Dendritic cell treated with granulocyte-macrophage colony-stimulating factor and Interleukin-4, amounts not matched to agents 40 ng/mL and 50 ng/mL, for 4 days (primary cell): ENCODE measurements at regions not wholly inside any gene's neighbourhood (a gene's known extent, or its start where the extent isn't known, plus 50 kb on each side); places are given as distances from the start of the nearest gene placed in this dataset.

ENCODE experiments used
- H3K27ac Mint-ChIP-seq: one replicate; pipeline ENCODE4 v1.8.0; 2022; ENCODE audit warnings: mild to moderate bottlenecking, mixed read lengths
- H3K27me3 Mint-ChIP-seq: one replicate; pipeline ENCODE4 v1.8.0; 2022; ENCODE audit warnings: mild to moderate bottlenecking, mixed read lengths
- H3K36me3 Mint-ChIP-seq: one replicate; pipeline ENCODE4 v1.8.0; 2022; ENCODE audit warnings: low read depth, mixed read lengths
- H3K4me1 Mint-ChIP-seq: one replicate; pipeline ENCODE4 v1.8.0; 2022; ENCODE audit warnings: low read depth, mixed read lengths
- H3K4me3 Mint-ChIP-seq: one replicate; pipeline ENCODE4 v1.8.0; 2022; ENCODE audit warnings: mild to moderate bottlenecking, moderate library complexity, mixed read lengths
- H3K9me3 Mint-ChIP-seq: one replicate; pipeline ENCODE4 v1.8.0; 2022; ENCODE audit warnings: mixed read lengths
- intact Hi-C: fragments of 100-400 bp; cut with micrococcal nuclease; formaldehyde crosslinking; loops from one replicate; pipeline ENCODE4 v1.15.0; 2022

DNA sequence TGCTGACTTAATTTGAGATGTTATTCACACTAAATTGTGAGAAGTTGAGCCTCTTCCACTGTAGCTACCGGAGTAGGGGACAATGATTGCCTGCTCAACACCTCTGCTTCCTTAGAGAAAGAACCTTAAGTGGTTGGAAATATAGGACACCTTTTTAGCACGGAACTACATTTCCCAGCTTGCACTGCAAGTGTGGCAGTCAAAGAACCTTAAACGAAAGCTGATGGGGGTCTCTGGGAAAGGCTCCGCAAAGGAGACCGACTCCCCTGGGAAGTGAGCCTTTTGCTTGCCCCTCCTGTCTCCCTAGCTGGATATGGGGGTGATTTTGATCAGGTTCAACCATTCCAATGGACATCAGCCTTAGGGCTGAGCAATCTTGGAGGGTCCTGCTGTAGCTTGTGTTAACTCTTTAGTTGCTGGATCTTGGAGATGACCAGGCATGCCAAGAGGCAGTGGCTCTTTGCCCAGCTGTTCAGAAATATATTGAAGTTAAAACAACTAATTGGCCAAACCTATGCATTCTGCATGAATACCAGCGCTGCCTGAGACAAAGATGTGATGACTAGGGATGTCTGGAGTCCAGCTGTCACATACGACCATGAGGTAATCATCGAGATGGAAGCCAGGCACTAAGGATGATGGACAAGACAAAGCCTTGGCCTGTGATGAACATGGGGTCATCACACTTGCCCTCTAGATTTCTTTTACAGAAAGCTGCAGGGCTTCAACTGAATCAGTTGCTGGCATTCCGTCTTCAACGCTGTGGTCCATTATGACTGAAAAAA is 286.5 kb downstream of the FOXO1 start:
- peaks cover 23% of the 10 kb centered on the region for H3K4me1 Mint-ChIP-seq
- H3K27me3 Mint-ChIP-seq, result peaks cover 20% of the 10 kb centered on the region
- no peak overlapping the region for H3K4me3 Mint-ChIP-seq
- H3K27ac Mint-ChIP-seq, result no peak overlapping the region
- no peaks in the 10 kb centered on the region for H3K36me3 Mint-ChIP-seq
- no peaks in the 10 kb centered on the region for H3K9me3 Mint-ChIP-seq
- intact Hi-C loops, result no loop called here

DNA sequence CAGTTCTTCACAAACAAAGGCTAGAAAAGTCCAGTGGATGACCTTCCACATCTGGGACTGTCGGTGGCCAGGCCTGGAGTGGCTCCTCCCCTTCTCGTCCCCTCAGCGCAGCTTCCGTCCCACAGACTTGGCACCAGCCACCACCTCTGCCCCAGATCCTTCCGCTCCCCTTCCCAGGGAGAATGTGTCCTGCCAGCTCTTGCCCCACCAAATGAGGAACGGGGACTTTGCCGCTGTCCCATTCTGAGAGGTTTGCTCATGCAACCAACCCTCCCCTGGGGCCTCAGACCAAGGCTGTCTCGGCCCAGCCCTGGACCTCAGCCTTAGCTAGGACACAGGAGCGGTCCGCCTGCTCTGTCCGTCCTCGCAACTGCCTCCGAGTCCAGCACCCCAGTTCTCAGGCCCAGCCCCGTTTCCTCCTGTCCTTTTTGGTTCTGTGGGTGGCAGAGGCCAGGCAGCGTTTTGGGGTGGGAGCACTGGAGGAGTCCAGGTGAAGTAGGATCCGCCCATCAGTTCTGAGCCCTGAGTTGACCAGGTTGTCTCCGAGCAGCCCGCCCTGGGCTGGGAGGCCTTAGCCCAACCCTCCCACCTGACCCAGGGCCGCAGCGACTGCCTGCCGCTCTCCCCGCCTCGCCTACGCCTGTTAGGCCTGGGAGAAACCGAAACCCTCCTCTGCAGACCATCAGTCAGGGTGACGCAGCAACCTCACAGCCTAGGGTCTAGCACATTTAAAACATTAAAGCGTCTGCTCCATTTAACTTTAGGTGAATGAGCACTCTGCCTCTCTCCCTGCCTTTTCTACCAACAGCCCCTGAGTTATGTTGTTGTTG is 284.3 kb downstream of the FOXO1 start:
- Mint-ChIP-seq H3K9me3 (no peaks in the 10 kb centered on the region), H3K4me1 (peaks cover 22% of the 10 kb centered on the region), H3K36me3 (no peaks in the 10 kb centered on the region), H3K4me3 (no peak overlapping the region), H3K27me3 (peaks cover 9% of the 10 kb centered on the region), H3K27ac (no peak overlapping the region)
- intact Hi-C loops, result no loop called here

DNA sequence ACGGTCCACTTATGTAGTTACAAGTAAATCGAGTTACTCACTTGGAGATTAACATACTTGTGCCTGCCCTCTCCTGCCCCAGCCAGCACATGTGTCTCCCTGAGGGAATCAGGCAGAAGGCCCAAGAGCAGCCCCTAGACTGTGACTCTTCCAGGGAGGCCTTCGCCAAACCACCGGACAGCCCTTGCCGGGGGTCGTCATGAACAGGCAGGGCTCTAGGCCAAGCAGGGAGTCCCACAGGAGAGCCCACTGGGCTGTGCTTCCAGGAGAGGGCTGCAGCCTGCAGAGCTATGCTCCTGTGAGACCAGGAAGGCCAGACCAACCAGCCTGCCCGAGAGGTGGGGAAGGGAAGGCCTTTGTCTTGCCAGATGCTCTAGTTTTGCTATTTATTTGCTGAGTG is 283.3 kb downstream of the FOXO1 start:
- Mint-ChIP-seq H3K36me3 (no peaks in the 10 kb centered on the region), H3K4me3 (no peak overlapping the region), H3K9me3 (peaks cover 8% of the 10 kb centered on the region), H3K27ac (no peak overlapping the region), H3K4me1 (peaks cover 22% of the 10 kb centered on the region), H3K27me3 (peaks cover 4% of the 10 kb centered on the region)
- intact Hi-C loops, result no loop called here

DNA sequence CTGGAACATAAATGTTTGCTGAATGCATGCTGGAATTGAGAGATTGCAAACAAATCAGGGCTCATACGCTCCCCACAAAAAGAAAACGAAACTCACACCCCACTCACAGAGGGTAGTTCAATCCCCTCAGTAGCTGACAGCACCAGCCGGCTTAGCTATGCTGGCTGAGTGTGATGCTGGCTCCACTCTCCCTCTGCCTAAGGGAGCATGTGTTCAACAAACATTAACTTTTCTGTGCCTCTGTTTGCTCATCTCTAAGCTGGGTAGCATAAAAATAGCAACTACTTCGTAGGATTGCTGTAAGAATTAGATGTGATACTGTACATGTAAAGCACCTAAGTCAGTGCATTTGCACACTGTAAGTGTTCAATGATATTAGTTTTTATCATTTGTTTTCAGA is 282.6 kb downstream of the FOXO1 start:
- H3K27me3 Mint-ChIP-seq, result peaks cover 8% of the 10 kb centered on the region
- H3K9me3 Mint-ChIP-seq, result peaks cover 8% of the 10 kb centered on the region

GRCh38 chr13:40384976-40385857 is 281.2 kb downstream of the FOXO1 start:
- Mint-ChIP-seq H3K4me1 (peaks cover 26% of the 10 kb centered on the region), H3K4me3 (no peak overlapping the region), H3K9me3 (peaks cover 8% of the 10 kb centered on the region), H3K36me3 (no peaks in the 10 kb centered on the region), H3K27me3 (peaks cover 15% of the 10 kb centered on the region), H3K27ac (no peak overlapping the region)
- intact Hi-C loops, result no loop called here

More for the DNA sequence above, 282.6 kb downstream of the FOXO1 start:
- intact Hi-C loops, result no loop called here
- Mint-ChIP-seq H3K4me1 (peaks cover 28% of the 10 kb centered on the region), H3K27ac (no peak overlapping the region), H3K36me3 (no peaks in the 10 kb centered on the region), H3K4me3 (no peak overlapping the region)

DNA sequence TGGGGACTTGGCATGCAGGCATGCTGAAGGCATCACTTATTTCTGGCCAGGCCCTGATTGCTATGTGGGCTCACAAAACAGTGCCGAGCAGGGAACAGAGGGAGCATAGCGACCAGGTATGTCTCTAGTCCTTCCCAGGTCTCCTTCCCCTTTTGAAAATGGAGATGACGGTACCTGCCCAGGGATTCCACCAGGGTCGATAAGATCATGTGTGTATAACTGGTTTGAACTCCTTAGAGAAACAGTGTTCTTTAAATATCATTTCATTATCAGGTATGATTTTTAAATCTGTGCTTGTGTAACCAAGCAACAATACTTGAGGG is 280.6 kb downstream of the FOXO1 start:
- intact Hi-C loops, result no loop called here
- Mint-ChIP-seq H3K36me3 (no peaks in the 10 kb centered on the region), H3K27ac (no peak overlapping the region), H3K9me3 (peaks cover 8% of the 10 kb centered on the region), H3K4me1 (peaks cover 26% of the 10 kb centered on the region), H3K27me3 (peaks cover 15% of the 10 kb centered on the region), H3K4me3 (no peak overlapping the region)

DNA sequence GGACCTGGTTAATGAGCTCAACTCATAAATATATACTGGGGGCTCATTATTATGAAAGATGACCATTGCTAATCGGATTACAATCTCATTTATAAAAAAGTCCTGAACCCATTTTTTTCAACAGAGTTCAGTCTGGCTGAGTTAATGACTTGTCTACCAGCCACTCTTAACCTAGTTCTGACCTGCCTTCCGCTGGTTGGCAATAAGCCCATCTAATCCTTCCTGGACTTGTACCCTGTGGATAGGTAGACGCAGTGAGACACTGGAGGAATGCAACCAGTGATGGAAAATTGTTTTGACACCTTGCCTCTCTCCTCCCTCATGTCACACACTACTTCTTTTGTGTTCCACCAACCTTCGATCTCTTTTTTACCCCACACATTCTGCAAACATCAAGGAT is 279.9 kb downstream of the FOXO1 start:
- no peak overlapping the region for H3K27ac Mint-ChIP-seq
- peaks cover 26% of the 10 kb centered on the region for H3K4me1 Mint-ChIP-seq
- H3K36me3 Mint-ChIP-seq, result no peaks in the 10 kb centered on the region
- H3K27me3 Mint-ChIP-seq, result peaks cover 15% of the 10 kb centered on the region
- peaks cover 8% of the 10 kb centered on the region for H3K9me3 Mint-ChIP-seq
- no peak overlapping the region for H3K4me3 Mint-ChIP-seq
- intact Hi-C loops, result no loop called here

DNA sequence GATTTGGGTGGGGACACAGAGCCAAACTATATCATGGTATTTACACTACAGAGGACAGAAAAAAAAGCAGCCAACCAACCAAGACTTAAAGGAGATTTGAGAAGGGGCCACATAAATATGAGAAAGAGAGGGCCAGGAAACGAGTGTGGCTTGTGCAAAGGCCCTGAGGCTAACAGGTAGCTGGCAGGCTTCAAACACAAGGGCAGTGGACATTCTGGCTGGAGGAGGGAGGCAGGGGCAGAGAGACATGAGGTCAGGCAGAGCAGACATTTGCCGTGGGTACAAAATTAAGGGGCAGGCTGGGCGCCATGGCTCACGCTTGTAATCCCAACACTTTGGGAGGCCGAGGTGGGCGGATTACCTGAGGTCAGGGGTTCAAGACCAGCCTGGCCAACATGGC is 278.7 kb downstream of the FOXO1 start:
- peaks cover 15% of the 10 kb centered on the region for H3K27me3 Mint-ChIP-seq
- H3K4me3 Mint-ChIP-seq, result no peak overlapping the region
- H3K36me3 Mint-ChIP-seq, result no peaks in the 10 kb centered on the region
- intact Hi-C loops, result no loop called here
- H3K9me3 Mint-ChIP-seq, result peaks cover 8% of the 10 kb centered on the region
- peaks cover 21% of the 10 kb centered on the region for H3K4me1 Mint-ChIP-seq
- no peak overlapping the region for H3K27ac Mint-ChIP-seq

GRCh38 chr13:40388617-40389016 is 277.8 kb downstream of the FOXO1 start:
- H3K27ac Mint-ChIP-seq, result no peak overlapping the region
- peaks cover 21% of the 10 kb centered on the region for H3K4me1 Mint-ChIP-seq
- peaks cover 15% of the 10 kb centered on the region for H3K27me3 Mint-ChIP-seq
- H3K36me3 Mint-ChIP-seq, result no peaks in the 10 kb centered on the region
- H3K4me3 Mint-ChIP-seq, result no peak overlapping the region
- peaks cover 8% of the 10 kb centered on the region for H3K9me3 Mint-ChIP-seq
- intact Hi-C loops, result no loop called here

GRCh38 chr13:40389081-40389641 is 277.3 kb downstream of the FOXO1 start:
- H3K27ac Mint-ChIP-seq, result no peak overlapping the region
- peaks cover 21% of the 10 kb centered on the region for H3K4me1 Mint-ChIP-seq
- H3K27me3 Mint-ChIP-seq, result peaks cover 15% of the 10 kb centered on the region
- no peaks in the 10 kb centered on the region for H3K36me3 Mint-ChIP-seq
- peaks cover 8% of the 10 kb centered on the region for H3K9me3 Mint-ChIP-seq
- intact Hi-C loops, result no loop called here
- no peak overlapping the region for H3K4me3 Mint-ChIP-seq

GRCh38 chr13:40390401-40390916 is 276.0 kb downstream of the FOXO1 start:
- no peaks in the 10 kb centered on the region for H3K36me3 Mint-ChIP-seq
- intact Hi-C loops, result no loop called here
- peaks cover 15% of the 10 kb centered on the region for H3K4me1 Mint-ChIP-seq
- peaks cover 13% of the 10 kb centered on the region for H3K27me3 Mint-ChIP-seq
- H3K4me3 Mint-ChIP-seq, result no peak overlapping the region
- H3K9me3 Mint-ChIP-seq, result peaks cover 8% of the 10 kb centered on the region
- no peak overlapping the region for H3K27ac Mint-ChIP-seq

DNA sequence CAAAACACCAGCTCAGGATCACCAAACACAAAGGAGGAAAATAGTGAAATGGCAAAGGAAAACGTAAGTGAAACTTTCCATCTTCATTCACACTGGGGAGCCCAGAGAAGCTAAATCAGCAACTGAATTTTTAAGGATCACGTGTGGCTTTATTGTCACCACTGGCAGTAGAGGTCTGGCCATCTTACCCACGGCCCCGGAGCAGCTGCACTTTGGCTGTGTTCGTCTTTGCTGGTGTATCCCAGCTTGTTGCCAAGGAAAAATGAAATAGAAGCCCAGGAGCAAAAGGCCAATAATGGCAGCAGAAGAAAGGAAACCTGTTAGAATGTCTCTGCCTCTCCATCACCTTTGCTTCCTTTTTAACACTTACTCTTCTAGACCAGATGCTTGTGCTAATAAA is 274.7 kb downstream of the FOXO1 start:
- Mint-ChIP-seq H3K4me3 (no peak overlapping the region), H3K27ac (no peak overlapping the region), H3K36me3 (no peaks in the 10 kb centered on the region), H3K27me3 (peaks cover 11% of the 10 kb centered on the region), H3K9me3 (peaks cover 14% of the 10 kb centered on the region), H3K4me1 (peaks cover 15% of the 10 kb centered on the region)
- intact Hi-C loops, result no loop called here

GRCh38 chr13:40394304-40394985 is 272.0 kb downstream of the FOXO1 start:
- H3K36me3 Mint-ChIP-seq, result no peaks in the 10 kb centered on the region
- peaks cover 2% of the 10 kb centered on the region for H3K27me3 Mint-ChIP-seq
- H3K27ac Mint-ChIP-seq, result no peak overlapping the region
- H3K4me1 Mint-ChIP-seq, result peaks cover 26% of the 10 kb centered on the region
- intact Hi-C loops, result no loop called here
- no peak overlapping the region for H3K4me3 Mint-ChIP-seq
- H3K9me3 Mint-ChIP-seq, result peaks cover 6% of the 10 kb centered on the region
